IPS DF 6.9 (cell line): ENCODE measurements at regions not wholly inside any gene's neighbourhood (a gene's known extent, or its start where the extent isn't known, plus 50 kb on each side); places are given as distances from the start of the nearest gene placed in this dataset.

Source experiments
- DNase-seq: peaks from one replicate; pipeline ENCODE4 v3.0.0-alpha.2; 2013; ENCODE audit warnings: low read depth, low spot score
- H3K27ac ChIP-seq: one replicate; pipeline ENCODE4 v1.5.1; 2013; ENCODE audit warnings: low read length, control low read depth
- H3K27me3 ChIP-seq: 2 replicates; pipeline ENCODE4 v1.6.1; 2013; ENCODE audit warnings: mild to moderate bottlenecking, low read length; ENCODE audit not compliant: control insufficient read depth, insufficient read depth
- H3K36me3 ChIP-seq: 2 replicates; pipeline ENCODE4 v1.6.1; 2013; ENCODE audit warnings: low read length; ENCODE audit not compliant: control insufficient read depth, insufficient read depth
- H3K4me1 ChIP-seq: 2 replicates; pipeline ENCODE4 v1.6.1; 2013; ENCODE audit warnings: low read length; ENCODE audit not compliant: control insufficient read depth, insufficient read depth
- H3K4me3 ChIP-seq: 2 replicates; pipeline ENCODE4 v1.5.1; 2013; ENCODE audit warnings: mild to moderate bottlenecking, low read length
- H3K9me3 ChIP-seq: 2 replicates; pipeline ENCODE4 v1.6.1; 2013; ENCODE audit warnings: low read length, inconsistent platforms; ENCODE audit not compliant: control insufficient read depth, insufficient read depth
- WGBS: extraction: QIAGEN DNeasy Blood & Tissue Kit; methylation state at CpG from one replicate; pipeline ENCODE4 v1.1.7; 2013; ENCODE audit warnings: mixed read lengths, missing lambda C conversion rate; ENCODE audit not compliant: insufficient read length, insufficient coverage; 5-methylcytosine and 5-hydroxymethylcytosine counted together

DNA sequence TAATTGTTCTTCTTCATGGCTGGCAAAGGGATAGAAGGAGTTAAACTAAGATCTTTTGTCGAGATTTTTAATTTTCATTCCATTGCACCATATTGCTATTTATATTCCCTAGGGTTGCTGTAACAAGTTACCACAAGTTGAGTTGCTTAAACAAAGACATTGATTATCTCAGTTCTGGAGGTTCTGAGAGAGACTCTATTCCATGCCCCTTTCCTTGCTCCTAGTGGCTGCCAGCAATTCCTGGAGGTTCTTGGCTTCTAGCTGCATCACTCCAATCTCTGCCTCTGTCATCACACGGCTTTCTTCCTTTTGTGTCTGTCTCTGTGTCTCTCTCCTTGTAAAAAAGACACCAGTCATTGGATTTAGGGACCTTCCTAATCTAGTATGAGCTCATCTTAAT, 136.6 kb upstream of the DAB2 start:
- no peak overlapping the region for H3K27ac ChIP-seq
- H3K4me3 ChIP-seq = no peak overlapping the region
- H3K27me3 ChIP-seq = no peaks in the 10 kb centered on the region
- no peaks in the 10 kb centered on the region for H3K9me3 ChIP-seq
- WGBS = no CpG with 5 or more reads among the region's 2 CpGs
- H3K36me3 ChIP-seq = no peaks in the 10 kb centered on the region
- H3K4me1 ChIP-seq = no peaks in the 10 kb centered on the region
- no peak for DNase-seq

DNA sequence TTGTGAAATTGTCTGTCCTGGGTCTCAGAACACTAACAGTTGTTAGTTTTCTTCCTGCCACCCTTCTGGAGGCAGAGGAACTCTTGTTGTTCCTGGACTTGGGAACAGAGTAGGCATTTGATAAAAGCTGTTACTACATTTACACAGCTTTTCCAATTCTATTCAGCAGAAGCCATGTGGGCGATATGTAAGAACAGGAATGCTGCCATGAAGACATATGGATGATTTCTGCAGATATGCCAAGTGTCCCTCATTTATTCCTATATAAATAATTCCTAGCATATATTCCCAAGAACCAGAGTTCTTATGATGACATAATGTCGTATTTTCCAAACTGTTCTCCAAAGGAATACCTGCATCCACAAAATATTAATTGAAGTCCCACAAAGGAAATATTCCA, 135.9 kb upstream of the DAB2 start:
- Histone ChIP-seq H3K9me3 (no peaks in the 10 kb centered on the region), H3K36me3 (no peaks in the 10 kb centered on the region), H3K27me3 (no peaks in the 10 kb centered on the region), H3K4me1 (no peaks in the 10 kb centered on the region), H3K27ac (no peak overlapping the region), H3K4me3 (no peak overlapping the region)
- WGBS = no CpG with 5 or more reads among the region's 2 CpGs
- no peak for DNase-seq

DNA sequence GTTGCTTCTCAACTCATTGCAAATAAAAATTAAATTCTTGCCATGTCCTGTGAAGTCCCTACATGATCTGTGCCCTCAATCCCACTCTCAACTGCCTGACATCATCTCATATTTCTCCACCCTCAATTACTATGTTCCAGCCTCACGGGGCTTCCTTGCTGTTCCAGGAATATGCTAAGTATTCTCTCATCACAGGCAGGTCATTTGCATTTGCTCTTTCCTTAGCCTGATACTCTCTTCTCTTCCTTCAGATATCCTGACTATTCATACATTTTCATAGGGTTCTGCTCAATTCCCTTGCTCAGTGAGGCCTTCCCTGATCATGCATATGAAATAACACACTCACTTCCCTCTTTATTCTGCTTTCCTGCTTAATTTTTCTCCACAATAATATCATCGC, 135.1 kb upstream of the DAB2 start:
- Histone ChIP-seq H3K36me3 (no peaks in the 10 kb centered on the region), H3K4me3 (no peak overlapping the region), H3K4me1 (no peaks in the 10 kb centered on the region), H3K9me3 (no peaks in the 10 kb centered on the region), H3K27ac (no peak overlapping the region), H3K27me3 (no peaks in the 10 kb centered on the region)
- no peak for DNase-seq
- WGBS = 100% methylated on average over 1 of the region's 2 CpGs

DNA sequence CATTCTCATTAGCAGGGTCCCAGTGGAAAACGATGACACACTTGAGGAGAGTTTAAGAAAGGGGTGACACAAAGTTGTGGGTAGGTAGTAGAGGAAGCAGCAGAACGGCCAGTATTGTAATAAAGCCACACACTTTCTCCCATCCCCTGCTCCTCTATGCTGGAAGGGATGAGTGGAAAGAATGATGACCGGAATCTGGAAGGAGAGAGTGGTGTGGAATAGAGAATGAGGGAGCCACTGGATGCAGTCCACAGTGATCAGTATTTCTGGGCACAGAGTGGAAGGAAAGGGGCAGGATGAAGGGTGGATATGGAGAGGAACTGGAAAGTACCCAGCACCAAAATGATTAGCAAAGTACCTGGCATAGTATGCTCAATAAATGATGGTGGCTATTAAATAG, 133.8 kb upstream of the DAB2 start:
- no peaks in the 10 kb centered on the region for H3K36me3 ChIP-seq
- H3K9me3 ChIP-seq = no peaks in the 10 kb centered on the region
- no peaks in the 10 kb centered on the region for H3K27me3 ChIP-seq
- no peaks in the 10 kb centered on the region for H3K4me1 ChIP-seq
- no peak overlapping the region for H3K27ac ChIP-seq
- no CpG with 5 or more reads among the region's 3 CpGs for WGBS
- H3K4me3 ChIP-seq = no peak overlapping the region
- no peak for DNase-seq

DNA sequence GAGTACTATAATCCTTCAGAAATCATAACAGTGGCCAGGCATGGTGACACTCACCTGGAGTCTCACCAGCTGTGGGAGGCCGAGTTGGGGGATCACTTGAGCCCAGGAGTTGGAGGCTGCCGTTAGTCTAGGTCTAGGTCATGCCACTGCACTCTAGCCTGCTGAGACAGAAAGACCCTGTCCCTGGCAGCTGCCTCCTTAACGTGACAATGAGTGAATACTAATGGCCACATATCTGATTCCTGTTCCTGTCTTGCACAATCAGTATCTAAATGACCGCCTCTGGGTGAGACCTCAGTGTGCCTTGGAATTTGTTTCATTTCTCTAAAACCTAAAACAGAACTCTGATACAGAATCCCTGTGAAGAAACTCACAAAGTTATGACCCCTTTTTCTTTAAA, 131.0 kb upstream of the DAB2 start:
- Histone ChIP-seq H3K9me3 (no peaks in the 10 kb centered on the region), H3K4me1 (no peaks in the 10 kb centered on the region), H3K27me3 (no peaks in the 10 kb centered on the region), H3K27ac (no peak overlapping the region), H3K4me3 (no peak overlapping the region), H3K36me3 (no peaks in the 10 kb centered on the region)
- WGBS = no CpG with 5 or more reads among the region's 4 CpGs
- DNase-seq = no peak

DNA sequence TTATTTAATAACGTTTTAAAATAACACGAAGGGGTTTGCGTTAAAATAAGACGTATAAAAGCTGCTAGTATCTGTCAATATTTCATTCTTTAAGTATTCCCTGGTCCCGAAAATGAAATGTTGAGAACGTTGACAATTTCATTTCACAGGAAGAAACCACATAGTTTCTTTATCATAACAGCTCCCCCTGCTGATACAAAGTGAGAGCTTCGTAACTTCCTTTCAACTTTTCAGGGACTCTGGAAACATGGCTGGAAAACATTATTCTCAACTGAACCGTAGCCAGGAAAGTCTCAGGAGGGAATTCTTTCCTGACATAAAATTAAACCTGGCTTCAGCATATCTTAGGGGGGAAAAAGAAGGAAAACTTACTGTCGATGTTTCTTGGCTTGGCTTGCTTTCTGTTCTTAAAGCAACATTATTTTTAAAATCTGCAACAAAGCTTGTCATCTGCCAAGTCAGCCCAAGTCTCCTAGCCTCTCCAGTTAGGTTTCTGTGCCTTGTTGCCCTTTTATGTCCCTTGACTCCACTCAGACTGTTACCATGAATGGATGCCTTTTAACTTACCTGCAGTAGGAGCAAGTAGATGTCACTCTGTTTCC, 122.9 kb upstream of the DAB2 start:
- H3K27ac ChIP-seq = no peak overlapping the region

DNA sequence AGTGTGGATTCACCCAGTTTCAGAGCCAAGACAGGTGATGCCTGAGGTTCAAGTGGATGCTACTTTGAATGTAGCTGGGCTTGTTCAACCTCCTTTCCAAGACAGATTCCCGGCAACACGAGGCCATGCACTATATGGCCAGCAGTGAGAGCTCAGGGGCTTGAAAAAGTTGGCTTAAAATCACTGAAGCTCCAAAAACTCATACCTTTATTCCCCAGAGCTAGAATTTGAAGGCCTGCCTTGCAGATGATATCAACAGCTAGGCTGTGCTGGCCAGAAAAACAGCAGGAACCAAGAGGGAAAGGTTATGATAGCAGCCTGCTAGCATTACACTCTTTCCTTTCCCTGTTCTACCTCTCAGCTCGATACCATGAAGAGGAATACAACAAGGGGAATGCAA, 120.2 kb upstream of the DAB2 start:
- no peak for DNase-seq
- no peaks in the 10 kb centered on the region for H3K4me1 ChIP-seq
- H3K9me3 ChIP-seq = no peaks in the 10 kb centered on the region
- WGBS = no CpG with 5 or more reads among the region's 3 CpGs
- H3K27me3 ChIP-seq = no peaks in the 10 kb centered on the region
- no peak overlapping the region for H3K4me3 ChIP-seq
- no peak overlapping the region for H3K27ac ChIP-seq
- H3K36me3 ChIP-seq = no peaks in the 10 kb centered on the region

More for the DNA sequence above, 122.9 kb upstream of the DAB2 start:
- no CpG with 5 or more reads among the region's 9 CpGs for WGBS
- no peak overlapping the region for H3K4me3 ChIP-seq
- DNase-seq = no peak
- no peaks in the 10 kb centered on the region for H3K27me3 ChIP-seq
- no peaks in the 10 kb centered on the region for H3K36me3 ChIP-seq
- no peaks in the 10 kb centered on the region for H3K9me3 ChIP-seq
- H3K4me1 ChIP-seq = no peaks in the 10 kb centered on the region

DNA sequence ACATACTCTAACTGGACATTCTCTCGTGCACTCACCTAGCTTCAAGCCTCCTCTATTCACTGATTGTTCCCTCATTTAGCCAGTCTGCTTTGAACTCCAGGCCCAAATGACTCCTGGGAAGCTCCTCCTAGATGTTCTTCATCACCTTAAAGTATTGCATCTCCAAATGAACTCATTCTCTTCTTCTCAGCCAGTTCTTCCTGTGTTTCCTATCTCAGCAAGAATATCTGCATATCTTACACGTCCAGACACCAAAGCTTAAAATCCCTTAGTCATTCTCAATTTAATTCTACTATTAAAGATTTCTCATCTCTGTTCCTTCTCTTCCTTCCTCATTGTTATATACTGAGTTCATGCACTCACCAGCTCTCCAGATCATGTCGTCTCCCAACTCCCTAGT, 118.6 kb upstream of the DAB2 start:
- Histone ChIP-seq H3K4me3 (no peak overlapping the region), H3K27me3 (no peaks in the 10 kb centered on the region), H3K4me1 (no peaks in the 10 kb centered on the region), H3K27ac (no peak overlapping the region), H3K9me3 (no peaks in the 10 kb centered on the region), H3K36me3 (no peaks in the 10 kb centered on the region)
- WGBS = no CpG with 5 or more reads among the region's 3 CpGs
- DNase-seq = no peak

DNA sequence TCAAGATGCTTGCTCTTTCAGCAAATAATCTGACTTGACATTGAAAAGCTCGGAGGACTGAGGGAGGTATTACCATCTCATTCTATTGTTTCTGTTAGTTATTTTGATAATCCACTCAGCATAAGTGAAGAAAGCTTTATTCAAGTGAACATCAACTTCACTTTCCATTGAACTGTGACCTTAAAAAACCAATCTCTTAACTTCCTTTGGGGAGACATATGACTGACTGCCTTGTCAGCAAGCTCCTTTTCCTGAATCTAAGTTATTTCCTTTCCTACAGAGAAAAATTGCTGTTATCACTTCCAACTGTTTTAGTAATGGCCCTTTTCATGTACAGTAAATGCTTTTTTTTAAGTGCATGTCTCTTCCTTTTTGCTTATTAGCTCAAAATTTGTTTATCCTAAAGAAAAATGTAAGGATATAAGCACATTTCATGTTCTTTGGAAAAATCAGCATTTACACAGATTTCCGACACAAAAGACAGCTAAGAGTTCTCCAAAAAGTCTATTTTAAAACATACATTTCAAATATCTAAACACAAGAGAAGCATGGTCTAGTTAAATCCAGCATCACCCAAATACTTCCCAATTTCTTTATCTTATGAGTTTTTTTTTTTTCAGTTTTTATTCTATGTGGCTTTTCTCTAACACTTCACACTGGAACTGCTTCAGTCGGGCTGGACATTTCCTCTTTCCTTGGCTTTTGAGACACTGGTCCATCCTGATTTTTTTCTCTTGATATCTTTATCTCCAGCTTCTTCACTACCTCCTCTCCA, 117.9 kb upstream of the DAB2 start:
- Histone ChIP-seq H3K27me3 (no peaks in the 10 kb centered on the region), H3K4me3 (no peak overlapping the region), H3K36me3 (no peaks in the 10 kb centered on the region), H3K9me3 (no peaks in the 10 kb centered on the region), H3K4me1 (no peaks in the 10 kb centered on the region), H3K27ac (no peak overlapping the region)
- no CpG with 5 or more reads among the region's 3 CpGs for WGBS
- DNase-seq = no peak

DNA sequence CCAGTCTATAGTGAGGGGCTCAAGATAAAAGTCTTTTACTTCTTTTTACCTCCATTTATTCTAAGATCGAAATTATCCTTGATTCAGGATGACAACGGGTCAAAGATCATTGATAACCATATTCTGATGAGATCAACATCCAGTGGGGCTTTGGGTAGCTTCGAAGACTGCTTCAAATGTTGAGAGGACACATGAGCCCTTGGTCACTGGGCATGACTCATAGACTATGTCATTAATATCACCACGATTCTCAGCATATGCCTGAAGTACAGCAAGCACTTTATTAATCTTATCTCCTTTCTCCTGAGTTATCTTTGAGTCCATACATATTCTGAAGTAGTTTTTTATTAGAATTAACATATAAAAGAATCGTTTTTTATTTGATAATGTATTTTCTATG, 117.1 kb upstream of the DAB2 start:
- H3K4me3 ChIP-seq = no peak overlapping the region
- WGBS = no CpG with 5 or more reads among the region's 5 CpGs
- H3K9me3 ChIP-seq = no peaks in the 10 kb centered on the region
- H3K27me3 ChIP-seq = no peaks in the 10 kb centered on the region
- DNase-seq = no peak
- H3K4me1 ChIP-seq = no peaks in the 10 kb centered on the region
- no peak overlapping the region for H3K27ac ChIP-seq
- H3K36me3 ChIP-seq = no peaks in the 10 kb centered on the region

DNA sequence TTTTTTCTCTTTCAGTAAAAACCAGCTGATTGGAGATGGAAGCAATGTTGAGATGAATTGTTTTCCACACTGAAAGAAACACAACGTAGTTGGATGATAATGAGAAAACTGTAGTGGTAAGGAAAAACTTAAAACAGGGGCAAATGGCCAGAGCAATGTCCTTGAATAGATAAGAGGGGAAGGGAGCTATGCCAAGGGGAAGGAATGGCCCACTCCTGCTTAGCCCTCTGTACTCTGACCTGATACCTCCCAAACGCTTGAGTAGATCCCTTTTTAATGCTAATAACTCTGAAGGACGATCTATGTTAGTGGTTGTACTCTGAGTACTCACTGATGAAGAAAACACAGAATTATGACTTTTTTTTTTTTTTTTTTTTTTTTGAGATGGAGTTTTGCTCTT, 114.7 kb upstream of the DAB2 start:
- Histone ChIP-seq H3K36me3 (no peaks in the 10 kb centered on the region), H3K27ac (no peak overlapping the region), H3K4me1 (no peaks in the 10 kb centered on the region), H3K4me3 (no peak overlapping the region), H3K9me3 (no peaks in the 10 kb centered on the region), H3K27me3 (no peaks in the 10 kb centered on the region)
- DNase-seq = no peak
- no CpG with 5 or more reads among the region's 3 CpGs for WGBS
